K562 (cell line): ENCODE measurements at regions not wholly inside any gene's neighbourhood (a gene's known extent, or its start where the extent isn't known, plus 50 kb on each side); places are given as distances from the start of the nearest gene placed in this dataset.
"Not testable (repeated sequence)": the region's sequence is repeated elsewhere in the genome, so short reads cannot be mapped to it uniquely, and the experiment has no call there.

ENCODE experiments used
- ATAC-seq: fragments of 200-7000 bp; cut with Tn5 transposase; 3 replicates; pipeline ENCODE4 v1.9.1; 2020; ENCODE audit warnings: moderate library complexity
- BruUV-seq: library from RNA; stranded (reverse); fragments of 400-500 nt; replicated peaks from 2 replicates; lab custom pipeline; 2021; lab: Mats Ljungman, UMichigan
- CTCF ChIA-PET: fragments of 300-600 bp; formaldehyde crosslinking; extraction: SDS; loops from one replicate; lab custom pipeline; 2021; ENCODE audit warnings: low intra/inter-chr PET ratio; lab: Yijun Ruan, JAX
- POLR2A ChIA-PET: fragments of 300-600, 350-650 bp; sonication (Branson Sonifier 250); formaldehyde crosslinking; extraction: SDS; loops from one replicate; lab custom pipeline; 2021; ENCODE audit warnings: antibody characterized with exemption, inconsistent platforms; lab: Yijun Ruan, JAX
- DNase-seq, 4 experiments: peaks; one replicate each; pipeline versions ENCODE4 v3.0.0 to v3.0.0-alpha.2; 2011 to 2018; ENCODE audit warnings: low spot score in 3 of 4, mixed read lengths in 3 of 4; ENCODE audit errors: extremely low read depth in 1 of 4
- FAIRE-seq: peaks from 2 replicates; lab custom pipeline; 2011; peaks lifted over from hg19 to GRCh38; lab: Jason Lieb, UNC
- H2AFZ ChIP-seq: 2 replicates; pipeline ENCODE4 v1.6.0; 2011; ENCODE audit warnings: low read depth, low read length, control low read depth, inconsistent platforms
- H3K27ac ChIP-seq: fragments of 200-600 bp; 3 replicates; pipeline ENCODE4 v1.8.0; 2011; ENCODE audit warnings: low read depth, mild to moderate bottlenecking, control low read depth, inconsistent platforms, low read length, moderate library complexity, mixed read lengths; ENCODE audit errors: extremely low read depth
- H3K27me3 ChIP-seq, 2 experiments: fragments of 300-600 bp in 1 of 2; 2 replicates in 1 of 2; 3 replicates in 1 of 2; pipeline versions ENCODE4 v1.6.0 to v1.8.0; 2011; ENCODE audit warnings: inconsistent platforms in 2 of 2, low read length in 2 of 2, mild to moderate bottlenecking in 1 of 2, mixed read lengths in 1 of 2, moderate library complexity in 1 of 2; ENCODE audit not compliant: control insufficient read depth in 2 of 2, insufficient read depth in 2 of 2
- H3K36me3 ChIP-seq: fragments of 300-600 bp; 3 replicates; pipeline ENCODE4 v1.8.0; 2011; ENCODE audit warnings: mild to moderate bottlenecking, low read length, inconsistent platforms; ENCODE audit not compliant: control insufficient read depth, insufficient read depth
- H3K4me1 ChIP-seq, 2 experiments: fragments of 200-600 bp in 1 of 2; replicated peaks in 1 of 2; 2 replicates in 1 of 2; 3 replicates in 1 of 2; pipeline versions ENCODE4 v1.5.1 to v1.8.0; 2011; ENCODE audit warnings: inconsistent platforms in 2 of 2, low read length in 2 of 2, mild to moderate bottlenecking in 1 of 2, mixed read lengths in 1 of 2, moderate library complexity in 1 of 2; ENCODE audit not compliant: control insufficient read depth in 2 of 2, insufficient read depth in 2 of 2
- H3K4me2 ChIP-seq: 2 replicates; pipeline ENCODE4 v1.6.1; 2011; ENCODE audit warnings: low read length, control low read depth, inconsistent platforms, mixed read lengths; ENCODE audit not compliant: insufficient read depth
- H3K4me3 ChIP-seq: fragments of 200-600 bp; sonication (generic), shearing (Covaris generic); 2 replicates; pipeline ENCODE4 v1.5.1; 2016; ENCODE audit warnings: control low read depth, inconsistent platforms
- H3K79me2 ChIP-seq: fragments of 200-600 bp; 3 replicates; pipeline ENCODE4 v1.8.0; 2011; ENCODE audit warnings: low read length, inconsistent platforms; ENCODE audit not compliant: control insufficient read depth, insufficient read depth
- H3K9ac ChIP-seq, 2 experiments: 2 replicates each; pipeline versions ENCODE4 v1.6.0 to v1.6.1; 2011; ENCODE audit warnings: low read depth in 2 of 2, low read length in 2 of 2, control low read depth in 1 of 2, inconsistent platforms in 1 of 2, mild to moderate bottlenecking in 1 of 2, mixed read lengths in 1 of 2; ENCODE audit not compliant: insufficient read depth in 1 of 2
- H3K9me1 ChIP-seq: one replicate; pipeline ENCODE4 v1.6.0; 2011; ENCODE audit warnings: inconsistent platforms, mild to moderate bottlenecking, low read length, moderate library complexity; ENCODE audit not compliant: control insufficient read depth, insufficient read depth
- H3K9me3 ChIP-seq: replicated peaks from 2 replicates; pipeline ENCODE4 v1.5.1; 2011; ENCODE audit warnings: low read depth, low read length, inconsistent platforms; ENCODE audit not compliant: control insufficient read depth, insufficient read depth
- H4K20me1 ChIP-seq: replicated peaks from 2 replicates; pipeline ENCODE4 v1.6.1; 2011; ENCODE audit warnings: low read length, inconsistent platforms, mixed read lengths; ENCODE audit not compliant: control insufficient read depth, insufficient read depth
- ZMIZ1 ChIP-seq, 2 experiments: fragments of 150-350 bp in 1 of 2; IDR thresholded peaks; 2 replicates each; pipeline ENCODE4 v1.6.1; 2012 to 2016; ENCODE audit warnings: low read depth in 2 of 2, low read length in 2 of 2, mild to moderate bottlenecking in 1 of 2, moderate library complexity in 1 of 2
- ZNF79 ChIP-seq: fragments of 250-450 bp; sonication (Bioruptor Pico); IDR thresholded peaks from 2 replicates; pipeline ENCODE4 v1.4.0; 2020; ENCODE audit warnings: low read depth, mild to moderate bottlenecking, moderate library complexity
- WGBS: fragments of 100-300 bp; shearing (Covaris generic); methylation state at CpG from one replicate; pipeline ENCODE4 v1.1.6; 2016; ENCODE audit warnings: low coverage, mixed read lengths; ENCODE audit not compliant: insufficient coverage; ENCODE audit errors: missing lambda C conversion rate; 5-methylcytosine and 5-hydroxymethylcytosine counted together
- in situ Hi-C: fragments of 300-500 bp; cut with MboI; formaldehyde crosslinking; loops from 4 replicates; pipeline ENCODE4 v1.15.0; 2018; ENCODE audit warnings: inconsistent platforms, mixed read lengths
- intact Hi-C: fragments of 100-400 bp; cut with micrococcal nuclease; formaldehyde crosslinking; loops from 2 replicates; pipeline ENCODE4 v1.14.2; 2022

GRCh38 chrX:146615628-146616348 is 193.8 kb upstream of the CXorf51B start (continued):
- TF ChIP-seq ZNF79 (CRISPR knock-in tag) (no peak), ZMIZ1 (IDR thresholded peaks at IDR 0.05; ENCODE audit: low read depth in 2 of 2, low read length in 2 of 2) (no peak)

- intact Hi-C loops, POLR2A ChIA-PET, H3K4me2 ChIP-seq, H3K27me3 ChIP-seq, DNase-seq, FAIRE-seq, ATAC-seq, BruUV-seq, CTCF ChIA-PET, H3K4me1 ChIP-seq, H3K36me3 ChIP-seq, H3K4me3 ChIP-seq, H3K27ac ChIP-seq, H2AFZ ChIP-seq, H4K20me1 ChIP-seq, H3K9me3 ChIP-seq, in situ Hi-C loops, H3K79me2 ChIP-seq, H3K9ac ChIP-seq, H3K9me1 ChIP-seq: not testable (repeated sequence)
- 0% methylated on average over 5 of the region's 29 CpGs for WGBS
Measured at GRCh38 chrX:146619943-146620342, 189.6 kb upstream of the CXorf51B start.
